Stimulated activated CD8-positive, alpha-beta memory T cell treated with anti-CD3 and anti-CD28 coated beads, Interleukin-15, amount 100 ng/mL, for 1 hour (primary cell): ENCODE measurements at regions not wholly inside any gene's neighbourhood (a gene's known extent, or its start where the extent isn't known, plus 50 kb on each side); places are given as distances from the start of the nearest gene placed in this dataset.

ENCODE experiments used
- DNase-seq: peaks from one replicate; pipeline ENCODE4 v3.0.0-alpha.2; 2020; ENCODE audit warnings: low read depth

DNA sequence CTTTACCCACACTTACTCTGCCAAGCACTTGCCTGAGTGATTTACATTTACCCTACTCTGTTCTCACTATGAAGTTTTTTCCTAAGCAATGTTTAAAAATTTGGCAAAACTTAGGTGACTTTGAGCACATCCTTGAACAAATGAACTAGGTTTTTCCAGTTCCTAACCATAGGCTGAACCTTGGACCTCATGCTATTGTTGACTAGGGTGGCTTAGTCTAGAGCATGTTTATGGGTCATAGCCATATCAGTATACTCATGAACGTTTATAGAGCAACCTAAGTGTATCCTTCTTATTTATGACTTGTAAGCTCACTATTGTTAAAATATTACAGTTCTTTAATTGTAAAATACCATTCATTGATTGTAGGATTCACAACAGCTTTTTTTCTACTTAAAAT, 85.0 kb upstream of the KRR1 start:
- no peak for DNase-seq

DNA sequence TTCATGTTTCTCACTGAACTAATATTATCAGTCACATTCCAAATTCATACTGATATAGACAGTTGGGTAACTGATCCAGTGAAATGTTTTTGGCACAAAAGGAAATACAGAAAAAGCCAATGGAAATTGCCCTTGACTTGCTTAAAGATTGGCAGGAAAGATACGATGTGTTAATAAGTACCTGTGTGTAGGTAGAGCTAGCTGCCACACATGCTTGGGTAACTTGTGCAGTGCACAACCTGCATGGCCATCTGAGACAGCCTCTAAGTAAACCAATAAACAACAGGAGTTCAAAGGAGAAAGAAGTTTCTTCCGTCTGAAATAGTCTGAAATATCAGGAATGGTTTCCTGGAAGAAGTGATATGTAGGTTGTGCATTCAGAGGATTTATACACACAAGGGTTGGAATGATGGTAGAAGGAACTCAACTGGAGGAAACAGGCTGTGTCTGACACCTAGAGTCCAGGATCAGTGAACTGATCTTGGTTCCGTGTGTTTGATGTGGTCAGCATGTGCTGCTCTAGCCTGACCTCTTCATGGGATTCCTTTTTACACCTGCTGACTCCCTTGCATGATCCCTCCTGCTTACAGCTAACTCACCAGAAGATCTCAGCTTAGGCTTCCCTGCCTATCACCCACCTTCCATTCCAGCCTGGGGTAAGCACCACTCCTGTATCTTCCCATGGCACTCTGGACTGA, 81.4 kb upstream of the KRR1 start:
- no peak for DNase-seq

DNA sequence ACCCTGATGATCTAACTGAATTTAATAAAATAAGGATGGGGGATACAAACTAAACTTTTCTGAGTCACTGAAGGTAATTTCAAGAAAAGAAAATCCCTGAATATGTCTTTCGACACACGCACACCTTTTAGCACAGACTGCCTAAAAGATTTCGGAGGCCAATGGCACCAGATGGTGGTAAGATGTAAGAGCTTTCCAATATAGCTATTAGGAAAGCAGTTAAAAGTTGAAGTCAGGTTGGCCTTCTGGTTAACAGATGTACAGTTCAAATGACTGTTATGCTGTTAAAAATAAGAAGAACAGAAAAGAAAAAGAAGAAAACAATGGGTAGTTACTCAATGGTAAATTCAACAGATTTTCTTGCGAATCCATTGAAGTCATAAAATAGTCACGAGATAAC, 80.7 kb upstream of the KRR1 start:
- DNase-seq: no peak

DNA sequence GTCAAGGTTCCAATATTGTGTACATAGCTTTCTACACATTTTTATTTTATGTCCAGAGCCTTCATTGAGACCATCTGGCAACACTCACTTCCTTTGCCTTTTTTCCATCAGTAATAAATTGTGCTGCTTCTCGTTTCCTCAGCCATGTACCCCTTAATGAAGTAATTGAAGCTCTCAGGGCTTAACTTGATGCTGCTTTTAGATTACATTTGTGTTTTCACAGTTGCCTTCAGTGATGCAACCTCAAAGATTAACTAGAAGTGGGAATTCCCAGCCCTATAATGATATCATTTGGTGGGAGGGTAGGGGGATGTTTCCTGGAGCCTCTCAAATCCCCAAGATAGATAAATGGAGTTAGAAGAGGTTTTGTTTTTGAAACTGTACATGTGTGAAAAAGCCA, 80.2 kb upstream of the KRR1 start:
- DNase-seq: no peak

DNA sequence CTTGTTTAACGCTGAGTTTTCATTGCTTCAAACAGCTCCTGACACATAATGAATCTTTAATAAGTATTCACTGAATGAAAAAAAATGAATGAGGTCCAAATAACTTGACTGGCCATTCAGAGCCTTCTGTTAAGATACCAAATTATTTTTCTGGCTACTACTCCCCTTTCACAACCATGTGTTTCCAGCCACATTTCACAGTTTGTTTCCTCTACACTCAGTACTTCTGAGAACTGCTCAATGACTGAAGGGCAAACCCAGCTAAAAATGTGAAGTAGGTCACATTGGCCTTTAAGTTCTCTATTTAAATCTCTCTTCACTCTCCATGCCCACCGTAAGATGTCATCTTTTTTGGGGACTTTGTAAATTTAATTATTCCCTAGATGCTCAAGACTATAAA, 78.4 kb upstream of the KRR1 start:
- DNase-seq: no peak

DNA sequence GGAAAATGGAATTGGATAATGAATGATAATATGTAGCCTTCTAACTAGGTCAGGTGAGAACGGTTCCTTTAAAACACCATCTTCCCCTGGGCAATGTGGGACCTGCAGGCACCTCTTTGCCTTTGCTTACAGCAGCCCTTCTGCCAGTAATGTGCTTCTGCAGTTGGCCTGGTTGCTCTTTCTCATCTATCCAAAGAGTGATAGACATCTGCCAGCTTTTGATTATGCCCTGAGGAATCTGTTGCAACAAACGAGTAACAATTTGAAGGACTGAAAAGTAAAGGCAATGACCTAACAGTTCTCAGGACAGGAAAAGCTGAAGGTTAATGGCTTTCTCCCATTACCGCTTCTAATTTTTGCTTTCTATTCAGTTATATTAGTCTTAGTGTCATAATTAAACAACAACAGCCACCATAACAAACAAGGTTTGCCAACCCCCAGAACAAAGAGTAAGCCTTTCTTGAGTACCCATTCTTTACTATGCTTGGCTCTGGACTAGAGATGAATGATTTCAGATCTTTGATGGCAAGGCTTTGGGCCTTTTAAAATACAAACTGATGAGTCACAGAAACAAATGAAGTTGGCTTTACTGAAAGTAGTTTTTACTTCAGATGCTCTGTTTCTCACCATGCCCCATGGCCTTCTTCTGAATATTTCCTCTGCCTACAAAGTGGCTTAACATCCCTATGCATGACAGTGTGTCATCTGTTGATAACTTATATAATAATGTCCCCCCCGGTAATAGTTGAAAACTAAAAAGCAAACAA, 76.1 kb upstream of the KRR1 start:
- DNase-seq: no peak

DNA sequence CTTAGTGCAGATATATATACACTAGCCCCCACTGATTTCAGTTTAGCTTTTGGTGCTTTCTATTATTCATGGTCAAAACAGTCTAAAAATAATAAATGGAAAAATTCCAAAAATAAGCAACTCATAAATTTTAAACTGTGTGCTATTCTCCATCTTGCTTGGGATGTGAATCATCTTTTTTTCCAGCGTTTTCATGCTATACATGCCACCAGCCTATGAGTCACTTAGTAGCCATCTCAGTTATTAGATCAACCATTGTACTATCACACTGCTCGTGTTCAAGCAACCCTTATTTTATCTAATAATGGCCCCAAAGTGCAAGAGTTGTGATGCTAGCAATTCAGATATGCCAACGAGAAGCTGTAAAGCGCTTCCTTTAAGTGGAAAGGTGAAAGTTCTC, 73.9 kb upstream of the KRR1 start:
- DNase-seq: no peak

DNA sequence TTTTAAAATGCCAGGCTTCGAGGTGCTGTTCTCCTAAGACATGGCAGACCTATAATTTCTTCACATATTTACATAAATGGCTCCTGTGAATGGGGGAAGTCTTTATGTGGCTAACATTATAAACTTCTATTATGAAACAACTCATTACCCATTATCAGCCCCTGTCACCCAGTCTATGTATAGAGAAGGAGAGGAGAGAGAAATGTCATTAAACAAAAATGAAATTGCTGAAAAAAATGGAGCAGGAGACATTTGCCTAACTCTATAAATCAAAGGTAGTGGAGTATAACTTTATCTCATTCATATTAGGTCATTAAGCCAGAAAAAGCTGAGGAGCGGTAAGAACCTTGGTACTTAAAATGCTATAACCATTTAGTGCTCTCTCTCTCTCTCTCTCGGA, 71.9 kb upstream of the KRR1 start:
- no peak for DNase-seq

DNA sequence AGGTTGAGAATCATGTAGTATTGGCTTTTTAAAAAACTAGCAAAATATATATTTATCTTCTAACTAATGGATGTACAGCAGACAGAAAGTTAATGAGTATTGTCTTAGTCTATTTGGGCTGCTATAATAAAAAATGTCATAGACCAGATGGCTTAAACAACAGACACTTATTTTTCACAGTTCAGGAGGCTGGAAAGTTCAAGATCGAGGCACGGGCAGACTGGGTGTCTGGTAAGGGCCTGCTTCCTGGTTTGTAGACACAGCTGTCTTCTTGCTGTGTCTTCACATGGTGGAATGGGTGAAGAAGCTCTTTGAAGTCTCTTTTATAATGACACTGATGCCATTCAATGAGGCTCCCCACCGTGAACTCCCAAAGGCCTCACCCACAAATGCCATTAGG, 70.1 kb upstream of the KRR1 start:
- DNase-seq: no peak

DNA sequence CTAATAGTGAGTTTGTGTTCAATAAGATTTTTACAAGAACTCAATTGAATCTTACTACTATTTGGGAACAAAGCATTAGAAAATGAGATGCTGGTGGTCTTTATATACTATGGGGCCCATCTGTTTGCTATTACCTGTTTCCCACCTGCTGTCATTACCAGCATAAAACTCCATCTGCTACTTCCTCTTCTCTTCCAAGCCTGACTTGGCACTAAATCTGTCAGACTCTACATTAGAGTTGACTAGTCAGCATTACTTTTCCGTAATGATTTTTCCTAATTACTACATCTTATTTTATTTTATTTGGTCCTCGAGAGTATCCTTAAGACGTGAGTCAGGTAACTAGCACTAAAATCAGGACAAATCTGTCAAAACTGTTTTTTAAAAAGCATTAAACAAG, 68.1 kb upstream of the KRR1 start:
- no peak for DNase-seq

DNA sequence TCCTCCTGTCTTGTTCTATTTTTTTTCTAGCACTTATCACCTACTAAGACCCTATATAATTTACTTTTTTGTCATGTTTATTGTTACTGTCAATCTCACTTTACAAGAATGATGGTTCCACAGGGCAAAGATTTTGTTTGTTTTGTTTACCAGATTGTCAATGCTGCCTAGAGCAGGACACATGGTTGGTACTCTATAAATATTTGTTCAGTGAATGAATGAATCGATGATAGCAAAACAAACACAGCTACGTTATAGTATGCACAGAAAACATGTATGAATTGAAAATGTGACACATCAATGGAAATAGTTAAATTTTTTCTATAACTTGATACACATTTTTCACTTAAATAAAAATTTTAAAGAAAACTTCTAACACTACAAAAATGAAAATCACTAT, 67.1 kb upstream of the KRR1 start:
- no peak for DNase-seq

DNA sequence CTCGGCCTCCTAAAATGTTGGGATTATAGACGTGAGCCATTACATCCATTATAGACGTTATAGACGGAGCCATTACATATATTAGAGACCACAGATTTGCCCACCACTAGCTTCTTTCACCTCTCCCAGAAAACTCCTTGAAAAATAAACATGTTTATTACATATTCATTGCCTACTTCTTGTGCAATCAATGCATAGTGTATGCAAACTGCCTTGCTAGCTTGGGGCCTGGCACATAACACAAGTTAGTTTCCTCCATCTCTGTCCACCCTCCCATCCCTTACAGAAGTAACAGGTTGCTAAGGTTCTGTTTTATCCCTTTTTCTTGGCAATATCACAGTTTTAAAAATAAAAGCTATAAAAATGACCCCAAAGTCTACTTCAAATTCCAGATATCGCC, 66.4 kb upstream of the KRR1 start:
- DNase-seq: no peak

DNA sequence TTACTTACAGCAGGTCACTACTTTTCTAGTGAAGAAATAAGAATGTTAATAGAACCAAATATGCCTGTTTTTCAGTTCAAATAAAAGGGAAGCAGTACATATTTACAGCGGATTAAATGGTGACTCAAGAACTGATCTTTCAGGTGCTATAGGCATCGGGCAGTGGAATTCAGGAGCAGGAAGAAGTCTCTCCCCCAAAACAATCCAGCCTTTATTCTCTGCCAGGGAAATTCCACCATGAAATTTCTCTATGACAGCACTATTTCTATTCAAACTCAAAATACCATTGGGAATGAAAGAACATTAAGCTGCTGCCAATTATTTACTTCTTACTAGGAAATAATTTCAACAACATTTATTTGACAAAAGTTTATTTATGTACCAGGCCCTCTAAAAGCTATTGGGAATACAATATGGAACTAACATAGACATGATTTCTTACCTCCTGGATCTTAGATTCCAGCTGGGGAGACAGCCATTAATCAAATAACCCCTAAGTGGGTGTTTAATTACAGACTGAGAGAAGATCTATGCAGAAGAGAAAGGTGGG, 60.3 kb upstream of the KRR1 start:
- no peak for DNase-seq

DNA sequence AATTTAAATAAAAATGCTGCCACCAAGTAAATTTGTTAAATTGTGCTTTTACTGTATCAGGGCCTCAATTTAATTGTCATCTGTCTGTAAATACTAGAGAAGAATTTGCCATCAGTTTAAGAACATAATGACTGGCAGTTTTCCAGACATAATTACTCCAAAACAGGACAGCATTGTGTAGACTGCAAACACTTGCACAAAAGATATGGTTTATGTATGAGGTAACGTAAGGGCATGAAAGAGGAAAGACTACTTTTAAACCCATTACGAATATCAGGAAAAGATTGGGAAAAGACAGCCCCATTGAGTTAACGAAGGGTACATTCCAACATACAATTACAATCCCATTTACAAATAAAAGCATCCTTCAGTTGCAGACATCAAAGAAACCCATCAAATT, 59.8 kb upstream of the KRR1 start:
- no peak for DNase-seq

DNA sequence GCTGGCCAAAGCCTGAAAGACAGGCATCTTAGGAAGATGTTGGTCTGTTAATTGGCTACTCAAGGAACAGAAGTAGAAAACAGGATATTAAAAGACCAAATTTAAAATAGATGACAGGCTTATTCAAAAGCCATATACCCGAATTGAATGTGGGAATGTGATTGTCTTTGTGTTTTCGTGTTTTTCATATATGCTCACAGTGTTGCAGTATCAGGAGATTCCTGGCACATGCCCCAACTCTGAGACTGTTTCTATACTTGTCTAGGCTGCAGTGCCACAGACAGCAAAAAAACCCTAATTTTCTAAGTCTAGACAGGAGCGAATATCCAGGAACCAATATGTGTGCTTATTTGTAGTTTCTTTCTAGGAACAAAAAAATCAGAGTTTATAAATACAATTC, 57.4 kb upstream of the KRR1 start:
- no peak for DNase-seq

DNA sequence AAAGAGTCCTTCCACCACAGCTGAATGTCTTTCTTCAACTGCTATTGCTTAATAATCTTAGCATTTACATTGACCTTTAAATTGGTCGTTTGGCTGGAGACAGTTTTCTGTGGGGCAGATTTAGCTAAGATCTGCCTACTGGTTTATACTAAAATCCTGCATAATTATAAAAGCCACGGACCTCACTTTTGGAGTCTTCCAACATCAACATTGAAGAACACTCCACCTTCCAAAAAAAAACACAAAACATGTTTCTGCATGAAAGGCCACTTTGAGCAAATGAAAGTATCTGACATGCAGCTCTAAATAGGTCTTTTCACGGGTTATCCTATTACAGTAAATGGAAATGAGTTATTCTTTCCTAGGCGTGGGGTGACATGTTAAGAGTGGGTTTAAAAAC, 57.0 kb upstream of the KRR1 start:
- DNase-seq: no peak

DNA sequence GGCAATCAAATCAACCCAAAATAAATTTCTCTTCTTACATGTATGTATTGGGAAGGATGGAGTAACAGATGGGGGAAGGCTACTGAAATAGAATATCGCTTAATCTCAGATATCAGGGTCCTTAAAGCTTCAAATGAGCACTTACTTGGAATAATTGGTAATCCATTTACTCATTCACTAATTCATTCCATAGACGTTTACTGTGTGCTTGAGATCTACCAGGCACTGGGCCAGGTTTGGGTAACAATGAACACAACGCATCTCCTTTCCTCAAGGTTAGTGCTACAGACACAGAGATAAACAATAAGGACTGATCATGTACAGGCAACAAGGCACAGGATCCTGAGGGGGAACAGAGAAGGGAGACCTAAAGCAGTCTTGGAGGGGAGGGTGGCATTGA, 54.4 kb upstream of the KRR1 start:
- no peak for DNase-seq

DNA sequence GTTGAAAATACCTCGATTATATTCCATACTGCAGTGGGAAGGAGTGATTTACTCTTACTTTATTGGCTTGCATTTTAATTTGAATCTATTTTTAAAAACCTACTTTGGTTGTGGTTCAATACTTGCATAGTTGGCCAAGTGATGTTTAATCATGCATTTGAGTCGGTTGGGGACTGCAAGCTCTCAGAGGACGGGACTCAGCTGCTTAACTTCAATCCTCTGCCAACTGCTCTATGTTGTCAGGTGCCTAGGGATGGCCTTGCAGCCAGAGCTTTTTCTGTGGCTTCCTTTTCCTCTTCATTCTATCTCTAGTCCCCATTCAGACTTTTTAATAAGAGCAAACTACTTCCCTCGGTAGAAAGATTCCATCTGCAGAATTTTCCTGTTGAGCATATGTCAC, 53.4 kb upstream of the KRR1 start:
- no peak for DNase-seq

DNA sequence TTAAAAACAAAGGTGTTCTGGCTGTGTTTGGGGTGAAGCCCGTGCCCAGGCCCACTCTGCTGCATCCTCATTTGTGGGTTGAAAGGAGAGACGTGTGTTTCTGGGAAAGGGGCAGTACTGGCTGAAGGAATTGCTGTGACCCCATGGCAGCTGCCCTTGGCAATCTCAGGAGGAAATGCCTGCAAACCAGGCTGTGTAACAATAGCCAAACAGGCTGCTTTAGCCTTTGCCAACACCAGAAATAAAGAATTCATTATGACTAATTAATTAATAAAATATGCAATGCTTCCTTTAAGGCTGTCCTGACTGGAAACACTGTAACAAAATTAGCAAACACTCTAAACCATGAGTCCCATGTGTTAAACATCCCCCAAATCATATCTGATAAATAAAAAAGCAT, 53.0 kb upstream of the KRR1 start:
- DNase-seq: no peak

DNA sequence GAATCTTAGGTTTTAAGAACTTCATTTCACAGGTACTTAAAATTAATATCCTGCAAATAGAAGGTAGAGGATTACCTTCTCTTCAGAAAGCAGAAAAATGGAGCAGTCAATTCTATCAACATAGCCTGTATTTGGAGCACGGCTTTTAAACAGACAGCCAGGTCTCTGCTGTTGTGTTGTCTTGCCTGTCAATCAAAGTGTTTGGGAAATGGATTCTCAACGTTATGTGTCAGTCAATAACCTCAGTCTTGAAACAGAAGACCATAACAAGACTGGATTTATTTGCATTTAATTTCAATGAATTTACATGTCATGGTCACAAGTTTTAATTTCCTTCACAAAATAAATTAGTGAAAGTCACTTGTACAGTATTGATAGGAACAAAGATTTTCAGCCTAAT, 51.9 kb upstream of the KRR1 start:
- DNase-seq: no peak

DNA sequence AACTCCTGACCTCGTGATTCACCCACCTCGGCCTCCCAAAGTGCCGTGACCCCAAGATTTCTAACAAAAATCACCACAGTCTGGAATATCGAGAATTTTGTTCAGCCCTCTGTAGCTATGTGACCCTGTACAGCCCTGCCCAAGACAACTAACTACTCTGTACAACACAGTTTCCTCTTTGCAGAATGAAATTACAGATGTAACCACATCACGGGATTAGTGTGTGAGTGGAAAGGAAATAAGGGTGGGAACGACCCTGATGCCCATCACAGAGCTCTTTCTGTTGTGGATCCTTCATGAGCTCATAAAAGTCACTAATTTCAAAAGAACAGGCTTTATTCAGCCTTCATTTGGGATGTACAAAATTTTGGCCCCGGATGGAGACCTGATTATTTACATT, 50.5 kb upstream of the KRR1 start:
- DNase-seq: no peak
